HG03159 (cell line): ENCODE measurements at regions not wholly inside any gene's neighbourhood (a gene's known extent, or its start where the extent isn't known, plus 50 kb on each side); places are given as distances from the start of the nearest gene placed in this dataset.
"Not testable (repeated sequence)": the region's sequence is repeated elsewhere in the genome, so short reads cannot be mapped to it uniquely, and the experiment has no call there.

Source experiments
- ATAC-seq: cut with Tn5 transposase; IDR thresholded peaks from one replicate; pipeline ENCODE4 v1.9.1; 2021; ENCODE audit warnings: mild to moderate bottlenecking, moderate library complexity; ENCODE audit not compliant: unreplicated experiment

DNA sequence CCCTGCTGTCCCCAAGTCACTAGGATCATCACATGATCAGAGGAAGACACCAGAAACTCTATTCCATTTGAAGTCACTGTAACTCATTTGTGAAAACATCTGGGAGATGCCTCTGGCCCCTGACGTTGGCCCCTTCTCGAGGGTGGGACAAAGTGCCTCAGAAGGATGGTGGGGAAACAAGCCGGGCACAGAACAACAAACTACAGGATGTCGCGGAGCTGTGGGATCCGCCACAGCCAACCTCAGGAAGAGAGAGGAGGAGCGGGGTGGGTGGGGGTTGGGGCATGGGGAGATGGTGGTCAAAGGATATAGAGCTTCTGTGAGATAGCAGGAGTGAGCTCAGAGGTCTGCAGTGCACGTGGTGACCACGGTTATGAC is 265.6 kb upstream of the TCERG1L start:
- ATAC-seq: no peak

GRCh38 chr10:131577786-131578471 is 266.4 kb upstream of the TCERG1L start:
- no peak for ATAC-seq

DNA sequence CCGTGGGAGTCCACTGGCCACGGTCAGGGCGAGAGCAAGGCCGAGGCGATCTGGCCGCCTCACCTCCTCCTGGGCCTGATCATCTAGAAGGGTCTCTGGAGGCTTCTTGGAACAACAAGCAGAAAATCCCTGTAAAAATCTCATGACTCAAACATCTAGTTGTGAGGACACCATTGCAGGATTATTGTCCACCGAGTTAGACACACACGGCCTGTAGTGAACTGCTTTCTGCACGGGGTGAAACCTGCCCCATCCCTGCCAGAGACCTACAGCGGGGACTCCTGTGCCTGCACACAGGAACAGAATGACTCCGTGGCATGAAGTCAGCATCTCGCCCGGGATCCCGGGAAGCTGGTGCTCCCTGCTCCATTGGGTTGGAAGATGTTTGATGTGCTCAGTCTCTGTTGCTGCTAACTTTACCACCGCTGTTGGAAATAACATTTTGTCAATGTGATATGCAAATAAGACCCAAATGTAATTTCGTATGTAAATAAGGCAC is 267.0 kb upstream of the TCERG1L start:
- ATAC-seq: no peak

- no peak for ATAC-seq
These were observed 267.9 kb upstream of the TCERG1L start for GRCh38 chr10:131579251-131580071.

- ATAC-seq: no peak
These were observed 268.6 kb upstream of the TCERG1L start for GRCh38 chr10:131580076-131580652.

- no peak for ATAC-seq
These were observed 269.2 kb upstream of the TCERG1L start for GRCh38 chr10:131580674-131581073.

GRCh38 chr10:131581547-131581946 is 270.0 kb upstream of the TCERG1L start:
- ATAC-seq: not testable (repeated sequence)

DNA sequence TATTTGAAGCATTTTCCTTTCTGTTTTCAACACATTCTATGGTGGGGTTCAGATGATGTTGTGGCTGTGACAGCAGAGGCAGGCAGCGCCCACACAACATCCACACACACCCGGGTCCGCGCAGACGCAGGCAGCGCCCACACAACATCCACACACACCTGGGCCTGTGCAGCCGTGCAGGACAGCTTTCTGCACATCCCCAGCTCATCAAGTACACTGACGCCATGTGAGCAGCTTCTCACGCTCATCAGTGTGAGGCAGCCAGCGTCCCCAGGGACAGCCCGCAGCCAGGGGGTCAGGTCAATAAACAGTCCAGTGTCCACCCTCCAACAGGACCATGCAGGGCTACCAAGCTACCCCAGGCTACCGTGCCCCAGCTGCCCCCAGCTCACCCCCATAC is 272.8 kb upstream of the TCERG1L start:
- no peak for ATAC-seq

DNA sequence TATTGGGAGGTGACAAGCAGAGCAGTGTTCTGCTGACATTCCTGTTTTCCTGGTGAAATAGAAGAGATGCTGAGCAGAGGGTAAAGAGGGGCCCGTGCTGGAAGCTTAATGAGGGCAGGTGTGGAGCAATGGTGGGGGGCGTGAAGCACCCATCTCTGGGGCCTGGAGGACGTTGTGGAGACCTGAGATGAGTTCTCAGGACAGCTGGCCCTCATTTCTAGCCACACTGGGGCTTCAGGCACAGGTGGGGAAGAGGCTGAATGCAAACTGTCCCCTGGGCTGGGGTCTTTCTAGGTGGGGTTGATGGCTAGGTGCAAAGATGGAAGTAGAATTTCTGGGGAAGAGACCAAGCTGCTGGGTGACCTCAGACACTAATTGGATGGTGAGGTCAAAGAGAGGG is 274.2 kb upstream of the TCERG1L start:
- ATAC-seq: no peak

GRCh38 chr10:131586958-131587357 is 275.4 kb upstream of the TCERG1L start:
- no peak for ATAC-seq

DNA sequence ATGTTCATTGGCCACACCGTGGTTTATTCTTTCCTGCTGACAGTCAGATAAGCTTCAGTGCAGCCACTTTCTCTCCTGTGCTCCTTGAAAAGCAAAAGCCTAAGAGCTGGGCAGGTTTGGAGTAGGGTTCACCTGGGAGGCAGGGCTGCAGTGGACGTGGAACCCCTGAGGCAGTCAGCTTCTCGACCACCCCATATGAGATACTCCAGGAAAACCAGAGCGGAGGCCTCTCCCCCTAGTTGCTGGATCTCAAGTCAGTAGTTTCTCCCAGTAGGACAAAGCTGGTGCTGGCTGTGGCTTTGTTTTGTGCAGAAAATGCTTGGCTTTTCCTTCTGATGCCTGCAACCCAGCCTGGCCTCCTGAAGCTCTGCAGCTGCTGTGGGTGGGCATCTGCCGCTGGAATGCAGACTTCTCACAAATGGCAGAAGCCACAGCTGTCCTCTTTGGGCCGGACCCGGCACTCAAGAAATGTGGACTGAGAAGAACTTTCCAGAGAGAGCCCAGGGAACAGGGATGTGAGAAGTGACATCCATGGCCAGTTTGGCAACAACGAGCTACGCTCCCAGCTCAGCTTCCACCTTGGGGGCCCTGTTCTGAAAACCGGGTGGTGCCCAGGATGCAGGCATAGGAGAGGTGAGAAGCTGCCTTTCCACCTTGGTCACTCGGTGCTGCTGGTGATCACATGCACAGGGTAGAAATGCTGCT is 276.6 kb upstream of the TCERG1L start:
- no peak for ATAC-seq

GRCh38 chr10:131588704-131589220 is 277.2 kb upstream of the TCERG1L start:
- no peak for ATAC-seq

- ATAC-seq: no peak
These were observed 279.0 kb upstream of the TCERG1L start for GRCh38 chr10:131590567-131590966.

GRCh38 chr10:131591936-131592335 is 280.4 kb upstream of the TCERG1L start:
- ATAC-seq: no peak

DNA sequence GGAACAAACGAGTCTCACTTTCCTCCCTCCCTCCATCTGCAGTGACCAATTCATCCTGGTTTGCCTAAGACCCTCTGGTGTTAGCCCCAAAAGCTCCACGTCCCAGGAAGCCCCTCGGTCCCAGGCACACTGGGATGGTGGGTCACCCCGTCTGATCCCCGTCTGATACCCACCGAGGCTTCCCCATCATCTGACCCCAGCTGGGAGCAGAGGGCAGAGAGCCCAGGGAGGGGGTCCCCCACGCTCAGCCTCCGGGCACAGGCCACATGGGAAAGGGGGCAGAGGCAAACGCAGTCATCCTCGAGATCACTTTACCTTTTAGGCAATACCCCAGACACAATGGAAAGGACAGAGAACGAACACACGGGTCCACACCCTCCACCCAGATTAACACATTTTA is 291.6 kb upstream of the PPP2R2D start:
- no peak for ATAC-seq

DNA sequence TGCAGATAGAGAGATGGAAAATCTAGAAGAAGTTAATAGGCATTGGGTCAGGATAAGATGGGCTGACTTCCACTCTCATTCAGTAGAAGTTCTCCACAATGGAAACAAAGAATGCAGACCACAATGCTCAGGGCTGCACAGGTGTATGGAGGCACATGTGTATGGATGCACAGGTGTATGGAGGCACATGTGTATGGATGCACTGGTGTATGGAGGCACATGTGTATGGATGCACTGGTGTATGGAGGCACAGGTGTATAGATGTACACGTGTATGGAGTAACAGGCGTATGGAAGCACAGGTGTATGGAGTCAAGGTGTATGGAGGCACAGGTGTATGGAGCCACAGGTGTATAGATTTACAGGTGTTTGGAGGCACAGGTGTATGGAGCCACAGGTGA is 285.7 kb upstream of the PPP2R2D start:
- no peak for ATAC-seq

GRCh38 chr10:131616040-131616439 is 284.8 kb upstream of the PPP2R2D start:
- no peak for ATAC-seq

- ATAC-seq: no peak
These were observed 283.5 kb upstream of the PPP2R2D start for GRCh38 chr10:131617113-131617858.

DNA sequence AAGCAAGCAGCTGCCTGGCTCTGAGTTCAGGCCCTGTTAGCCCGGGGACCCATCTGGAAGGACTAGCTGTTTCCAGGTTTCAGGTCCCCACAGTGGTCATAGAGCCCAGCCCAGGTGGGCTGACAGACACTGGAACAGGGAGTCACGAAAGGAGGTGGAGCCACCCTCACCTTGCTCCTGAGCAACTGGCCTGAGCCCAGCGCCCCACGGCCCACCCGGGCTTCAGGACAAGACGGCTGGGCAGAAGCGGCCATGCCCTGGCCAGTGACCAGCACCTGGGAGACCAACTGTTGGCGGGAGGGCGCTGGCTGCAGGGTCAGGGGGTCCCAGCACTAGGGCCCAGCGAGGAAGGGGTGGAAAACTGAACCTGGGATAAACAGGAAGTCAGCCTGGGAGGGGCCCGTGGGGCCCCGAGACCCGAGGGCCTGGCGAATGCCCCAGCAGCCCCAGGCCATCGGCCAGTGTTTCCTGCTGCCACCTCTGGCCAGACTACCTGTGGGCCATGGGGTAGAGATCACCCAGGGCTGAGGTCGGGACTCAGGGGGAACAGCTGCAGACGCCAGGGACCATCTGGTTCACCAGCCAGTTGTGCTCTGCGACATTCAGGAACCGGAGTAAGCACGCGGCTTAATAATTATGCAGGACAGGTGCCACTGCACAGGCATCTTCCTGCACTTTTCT is 282.1 kb upstream of the PPP2R2D start:
- ATAC-seq: no peak

- no peak for ATAC-seq
These were observed 280.5 kb upstream of the PPP2R2D start for GRCh38 chr10:131620314-131620713.
